ENCODE measurements at regions not wholly inside any gene's neighbourhood (a gene's known extent, or its start where the extent isn't known, plus 50 kb on each side); places are given as distances from the start of the nearest gene placed in this dataset.

GRCh38 chr21:38887062-38887686 is 81.4 kb downstream of the ETS2 start:
- no CpG with 5 or more reads among the region's 5 CpGs for WGBS (ENCODE audit: extremely low coverage, insufficient coverage, low lambda C conversion rate)
- H4K5ac ChIP-seq (ENCODE audit: low read length): no peak overlapping the region
- no peaks in the 10 kb centered on the region for H3K4me1 ChIP-seq (ENCODE audit: control insufficient read depth, low read depth, low read length)
- H3K9ac ChIP-seq (ENCODE audit: low read length): no peak overlapping the region
- no peak overlapping the region for H3K4ac ChIP-seq (ENCODE audit: low read depth, low read length)
- no peak overlapping the region for H3K18ac ChIP-seq (ENCODE audit: low read length)
- H3K23ac ChIP-seq (ENCODE audit: low read length): no peak overlapping the region
- no peak overlapping the region for H3K4me3 ChIP-seq (ENCODE audit: low read length)
- no peak overlapping the region for H2BK15ac ChIP-seq (replicated peaks; ENCODE audit: low read depth)
- no peak overlapping the region for H3K56ac ChIP-seq (ENCODE audit: low read length)
- no peak overlapping the region for H2BK120ac ChIP-seq (ENCODE audit: low read depth, low read length)
- H3K36me3 ChIP-seq (ENCODE audit: control insufficient read depth, insufficient read depth, low read length): no peaks in the 10 kb centered on the region
- no peaks in the 10 kb centered on the region for H3K27me3 ChIP-seq (ENCODE audit: insufficient read depth, low read length, poor library complexity)
- H3K79me2 ChIP-seq (ENCODE audit: control insufficient read depth, insufficient read depth, low read length): no peaks in the 10 kb centered on the region
- no peak overlapping the region for H4K8ac ChIP-seq (ENCODE audit: low read depth, low read length)
- H3K4me2 ChIP-seq (ENCODE audit: low read length): no peak overlapping the region
- no peak overlapping the region for H2BK5ac ChIP-seq (ENCODE audit: low read length)
- DNase-seq: no peak
- no peak overlapping the region for H2AK5ac ChIP-seq (ENCODE audit: low read length)
- no peak overlapping the region for H3K27ac ChIP-seq (ENCODE audit: low read depth, low read length)
- H3K79me1 ChIP-seq (ENCODE audit: low read length): no peaks in the 10 kb centered on the region

- no peaks in the 10 kb centered on the region for H3K36me3 ChIP-seq (ENCODE audit: control insufficient read depth, insufficient read depth, low read length)
- no peak overlapping the region for H3K4ac ChIP-seq (ENCODE audit: low read depth, low read length)
Observed at GRCh38 chr21:38885909-38886308, 80.2 kb downstream of the ETS2 start.

GRCh38 chr21:38884440-38884839 is 78.7 kb downstream of the ETS2 start:
- Histone ChIP-seq H3K27ac (ENCODE audit: low read depth, low read length) (no peak overlapping the region), H3K4me2 (ENCODE audit: low read length) (no peak overlapping the region), H3K18ac (ENCODE audit: low read length) (no peak overlapping the region), H3K36me3 (ENCODE audit: control insufficient read depth, insufficient read depth, low read length) (no peaks in the 10 kb centered on the region), H4K8ac (ENCODE audit: low read depth, low read length) (no peak overlapping the region), H3K23ac (ENCODE audit: low read length) (no peak overlapping the region), H3K79me1 (ENCODE audit: low read length) (no peaks in the 10 kb centered on the region), H3K79me2 (ENCODE audit: control insufficient read depth, insufficient read depth, low read length) (no peaks in the 10 kb centered on the region), H3K9ac (ENCODE audit: low read length) (no peak overlapping the region), H3K4me1 (ENCODE audit: control insufficient read depth, low read depth, low read length) (no peaks in the 10 kb centered on the region), H3K27me3 (ENCODE audit: insufficient read depth, low read length, poor library complexity) (no peaks in the 10 kb centered on the region), H2AK5ac (ENCODE audit: low read length) (no peak overlapping the region), H3K4ac (ENCODE audit: low read depth, low read length) (no peak overlapping the region), H4K5ac (ENCODE audit: low read length) (no peak overlapping the region), H2BK5ac (ENCODE audit: low read length) (no peak overlapping the region), H2BK120ac (ENCODE audit: low read depth, low read length) (no peak overlapping the region), H3K56ac (ENCODE audit: low read length) (no peak overlapping the region), H3K4me3 (ENCODE audit: low read length) (no peak overlapping the region), H2BK15ac (replicated peaks; ENCODE audit: low read depth) (no peak overlapping the region)
- WGBS (ENCODE audit: extremely low coverage, insufficient coverage, low lambda C conversion rate): no CpG with 5 or more reads among the region's 3 CpGs
- no peak for DNase-seq

More at GRCh38 chr21:38885909-38886308, 80.2 kb downstream of the ETS2 start:
- Histone ChIP-seq H3K79me2 (ENCODE audit: control insufficient read depth, insufficient read depth, low read length) (no peaks in the 10 kb centered on the region), H4K5ac (ENCODE audit: low read length) (no peak overlapping the region), H3K18ac (ENCODE audit: low read length) (no peak overlapping the region), H3K4me2 (ENCODE audit: low read length) (no peak overlapping the region), H3K9ac (ENCODE audit: low read length) (no peak overlapping the region), H3K79me1 (ENCODE audit: low read length) (no peaks in the 10 kb centered on the region), H3K4me3 (ENCODE audit: low read length) (no peak overlapping the region), H2BK15ac (replicated peaks; ENCODE audit: low read depth) (no peak overlapping the region), H4K8ac (ENCODE audit: low read depth, low read length) (no peak overlapping the region), H3K27ac (ENCODE audit: low read depth, low read length) (no peak overlapping the region), H3K23ac (ENCODE audit: low read length) (no peak overlapping the region), H2BK120ac (ENCODE audit: low read depth, low read length) (no peak overlapping the region), H2AK5ac (ENCODE audit: low read length) (no peak overlapping the region), H3K27me3 (ENCODE audit: insufficient read depth, low read length, poor library complexity) (no peaks in the 10 kb centered on the region), H3K4me1 (ENCODE audit: control insufficient read depth, low read depth, low read length) (no peaks in the 10 kb centered on the region), H2BK5ac (ENCODE audit: low read length) (no peak overlapping the region), H3K56ac (ENCODE audit: low read length) (no peak overlapping the region)
- DNase-seq: no peak
- no CpG with 5 or more reads among the region's 1 CpG for WGBS (ENCODE audit: extremely low coverage, insufficient coverage, low lambda C conversion rate)

- H3K4me2 ChIP-seq (ENCODE audit: low read length): no peak overlapping the region
- no peak overlapping the region for H3K4me3 ChIP-seq (ENCODE audit: low read length)
- no peak overlapping the region for H3K9ac ChIP-seq (ENCODE audit: low read length)
- H3K79me1 ChIP-seq (ENCODE audit: low read length): no peaks in the 10 kb centered on the region
- no peaks in the 10 kb centered on the region for H3K4me1 ChIP-seq (ENCODE audit: control insufficient read depth, low read depth, low read length)
- H3K18ac ChIP-seq (ENCODE audit: low read length): no peak overlapping the region
- no peaks in the 10 kb centered on the region for H3K79me2 ChIP-seq (ENCODE audit: control insufficient read depth, insufficient read depth, low read length)
- no peak overlapping the region for H2BK120ac ChIP-seq (ENCODE audit: low read depth, low read length)
- H3K36me3 ChIP-seq (ENCODE audit: control insufficient read depth, insufficient read depth, low read length): no peaks in the 10 kb centered on the region
- no peak overlapping the region for H3K23ac ChIP-seq (ENCODE audit: low read length)
- no peak overlapping the region for H4K8ac ChIP-seq (ENCODE audit: low read depth, low read length)
- H2BK15ac ChIP-seq (replicated peaks; ENCODE audit: low read depth): no peak overlapping the region
- no peak for DNase-seq
- no peaks in the 10 kb centered on the region for H3K27me3 ChIP-seq (ENCODE audit: insufficient read depth, low read length, poor library complexity)
- H3K27ac ChIP-seq (ENCODE audit: low read depth, low read length): no peak overlapping the region
- no peak overlapping the region for H2BK5ac ChIP-seq (ENCODE audit: low read length)
- no peak overlapping the region for H3K4ac ChIP-seq (ENCODE audit: low read depth, low read length)
- no peak overlapping the region for H2AK5ac ChIP-seq (ENCODE audit: low read length)
- no peak overlapping the region for H3K56ac ChIP-seq (ENCODE audit: low read length)
- no peak overlapping the region for H4K5ac ChIP-seq (ENCODE audit: low read length)
Observed at GRCh38 chr21:38883142-38883541, 77.4 kb downstream of the ETS2 start.

GRCh38 chr21:38881131-38881530 is 75.4 kb downstream of the ETS2 start:
- Histone ChIP-seq H3K27me3 (ENCODE audit: insufficient read depth, low read length, poor library complexity) (no peaks in the 10 kb centered on the region), H3K4me1 (ENCODE audit: control insufficient read depth, low read depth, low read length) (no peaks in the 10 kb centered on the region), H3K4me3 (ENCODE audit: low read length) (no peak overlapping the region), H3K18ac (ENCODE audit: low read length) (no peak overlapping the region), H4K8ac (ENCODE audit: low read depth, low read length) (no peak overlapping the region), H2AK5ac (ENCODE audit: low read length) (no peak overlapping the region), H2BK5ac (ENCODE audit: low read length) (no peak overlapping the region), H3K36me3 (ENCODE audit: control insufficient read depth, insufficient read depth, low read length) (no peaks in the 10 kb centered on the region), H3K4ac (ENCODE audit: low read depth, low read length) (no peak overlapping the region), H4K5ac (ENCODE audit: low read length) (no peak overlapping the region), H2BK15ac (replicated peaks; ENCODE audit: low read depth) (no peak overlapping the region), H3K27ac (ENCODE audit: low read depth, low read length) (no peak overlapping the region), H3K56ac (ENCODE audit: low read length) (no peak overlapping the region), H3K9ac (ENCODE audit: low read length) (no peak overlapping the region), H3K4me2 (ENCODE audit: low read length) (no peak overlapping the region), H3K79me1 (ENCODE audit: low read length) (no peaks in the 10 kb centered on the region), H2BK120ac (ENCODE audit: low read depth, low read length) (no peak overlapping the region), H3K23ac (ENCODE audit: low read length) (no peak overlapping the region), H3K79me2 (ENCODE audit: control insufficient read depth, insufficient read depth, low read length) (no peaks in the 10 kb centered on the region)
- no peak for DNase-seq

GRCh38 chr21:38880577-38880966 is 74.8 kb downstream of the ETS2 start:
- H3K4me3 ChIP-seq (ENCODE audit: low read length): no peak overlapping the region
- no peak for DNase-seq
- H3K23ac ChIP-seq (ENCODE audit: low read length): no peak overlapping the region
- no peak overlapping the region for H4K8ac ChIP-seq (ENCODE audit: low read depth, low read length)
- no peak overlapping the region for H2BK5ac ChIP-seq (ENCODE audit: low read length)
- H4K5ac ChIP-seq (ENCODE audit: low read length): no peak overlapping the region
- H3K79me2 ChIP-seq (ENCODE audit: control insufficient read depth, insufficient read depth, low read length): no peaks in the 10 kb centered on the region
- H3K27ac ChIP-seq (ENCODE audit: low read depth, low read length): no peak overlapping the region
- H2AK5ac ChIP-seq (ENCODE audit: low read length): no peak overlapping the region
- no peak overlapping the region for H2BK15ac ChIP-seq (replicated peaks; ENCODE audit: low read depth)
- no peaks in the 10 kb centered on the region for H3K36me3 ChIP-seq (ENCODE audit: control insufficient read depth, insufficient read depth, low read length)
- H3K18ac ChIP-seq (ENCODE audit: low read length): no peak overlapping the region
- H3K9ac ChIP-seq (ENCODE audit: low read length): no peak overlapping the region
- H2BK120ac ChIP-seq (ENCODE audit: low read depth, low read length): no peak overlapping the region
- H3K4me1 ChIP-seq (ENCODE audit: control insufficient read depth, low read depth, low read length): no peaks in the 10 kb centered on the region
- no peaks in the 10 kb centered on the region for H3K79me1 ChIP-seq (ENCODE audit: low read length)
- no peaks in the 10 kb centered on the region for H3K27me3 ChIP-seq (ENCODE audit: insufficient read depth, low read length, poor library complexity)
- no peak overlapping the region for H3K4ac ChIP-seq (ENCODE audit: low read depth, low read length)
- H3K56ac ChIP-seq (ENCODE audit: low read length): no peak overlapping the region
- H3K4me2 ChIP-seq (ENCODE audit: low read length): no peak overlapping the region
- no CpG with 5 or more reads among the region's 6 CpGs for WGBS (ENCODE audit: extremely low coverage, insufficient coverage, low lambda C conversion rate)
